ENCODE measurements at regions not wholly inside any gene's neighbourhood (a gene's known extent, or its start where the extent isn't known, plus 50 kb on each side); places are given as distances from the start of the nearest gene placed in this dataset.

- no peak overlapping the region for H2BK20ac ChIP-seq (ENCODE audit: low read depth, low read length, poor library complexity, severe bottlenecking)
- no peaks in the 10 kb centered on the region for H3K79me2 ChIP-seq (ENCODE audit: insufficient read depth, low read length)
- H2BK5ac ChIP-seq (ENCODE audit: insufficient read length, low read length) = no peak overlapping the region
- no peak overlapping the region; a peak in 1 of 7 replicates for H3K27ac Mint-ChIP-seq
- H3K9ac ChIP-seq (ENCODE audit: extremely low read depth, insufficient read length, low read length) = no peak overlapping the region
- no peaks in the 10 kb centered on the region for H4K20me1 ChIP-seq (ENCODE audit: control insufficient read depth, insufficient read depth, insufficient read length)
- no peak overlapping the region for H3K4ac ChIP-seq (ENCODE audit: low read depth, low read length)
- TF ChIP-seq CTCF (conservative IDR thresholded peaks at IDR 0.05) = no peak
- no peaks in the 10 kb centered on the region for H3K79me1 ChIP-seq (ENCODE audit: insufficient read depth, low read depth, low read length, poor library complexity, severe bottlenecking)
- peaks cover 8% of the 10 kb centered on the region for H3K27me3 Mint-ChIP-seq (ENCODE audit: low read depth)
- no peaks in the 10 kb centered on the region for H3K9me3 ChIP-seq (ENCODE audit: control insufficient read depth, low read depth, low read length)
- no peak overlapping the region for H2AFZ ChIP-seq (ENCODE audit: low read length)
- H3K27ac ChIP-seq (ENCODE audit: insufficient read length, low read depth, low read length) = no peak overlapping the region
- DNase-seq = no peak
- H3K27me3 ChIP-seq (ENCODE audit: insufficient read depth, low read length) = no peaks in the 10 kb centered on the region
- no peak overlapping the region for H2AK5ac ChIP-seq (ENCODE audit: insufficient read length, low read length)
- peaks cover 2% of the 10 kb centered on the region; the same call in 1 of the 2 replicates for H3K4me1 ChIP-seq (ENCODE audit: insufficient read depth, low read length)
- no peak overlapping the region; a peak in 1 of 5 replicates for H3K4me3 Mint-ChIP-seq
- H4K5ac ChIP-seq (ENCODE audit: insufficient read length, low read depth, low read length) = no peak overlapping the region
- H3K23me2 ChIP-seq (ENCODE audit: insufficient read length, low read depth, low read length, poor library complexity, severe bottlenecking) = no peaks in the 10 kb centered on the region
- WGBS (ENCODE audit: extremely low coverage, insufficient read length, low lambda C conversion rate) = no CpG with 5 or more reads among the region's 5 CpGs
- no peak overlapping the region for H2BK12ac ChIP-seq (ENCODE audit: insufficient read length, low read depth, low read length)
- H3K18ac ChIP-seq (ENCODE audit: insufficient read length, low read depth, low read length) = no peak overlapping the region
- peaks cover 2 to 5% (median 4%) of the 10 kb centered on the region in 3 experiments; a peak in 5 of 7 replicates for H3K36me3 Mint-ChIP-seq (ENCODE audit: insufficient read depth in 1 of 3, low read depth in 3 of 3)
- no peak overlapping the region for H3K23ac ChIP-seq (ENCODE audit: insufficient read length, low read depth, low read length)
- no peak overlapping the region for H4K8ac ChIP-seq (replicated peaks; ENCODE audit: insufficient read length, low read depth, low read length)
- H3K4me2 ChIP-seq (ENCODE audit: insufficient read depth, insufficient read length, low read length) = no peak overlapping the region
- no peak overlapping the region for H2BK120ac ChIP-seq (ENCODE audit: low read depth, low read length, poor library complexity, severe bottlenecking)
- peaks cover 8 to 12% of the 10 kb centered on the region in 2 experiments for H3K4me1 Mint-ChIP-seq
- no peak overlapping the region for H3K56ac ChIP-seq (ENCODE audit: insufficient read length, low read depth, low read length)
- H4K91ac ChIP-seq (ENCODE audit: insufficient read length, low read depth, low read length) = no peak overlapping the region
- no peak overlapping the region for H3T11ph ChIP-seq (ENCODE audit: low read length)
- no peaks in the 10 kb centered on the region for H3K9me3 Mint-ChIP-seq
- H3K14ac ChIP-seq (ENCODE audit: insufficient read depth, low read length) = no peak overlapping the region
- H2BK15ac ChIP-seq (ENCODE audit: low read depth, low read length) = no peak overlapping the region
Observed at GRCh38 chr2:10208736-10209135, 86.2 kb downstream of the RRM2 start.
